ENCODE measurements at regions not wholly inside any gene's neighbourhood (a gene's known extent, or its start where the extent isn't known, plus 50 kb on each side); places are given as distances from the start of the nearest gene placed in this dataset.

- ChIA-PET POLR2A (no interaction called here), CTCF (no interaction called here)
- H3K9me3 ChIP-seq (ENCODE audit: low read length), result no peaks in the 10 kb centered on the region
- H3K27me3 ChIP-seq (ENCODE audit: insufficient read depth, low read length, poor library complexity, severe bottlenecking), result no peaks in the 10 kb centered on the region
- H3K4me1 ChIP-seq (ENCODE audit: insufficient read depth, low read length), result peaks cover 9% of the 10 kb centered on the region
- Mint-ChIP-seq H3K36me3 (no peaks in the 10 kb centered on the region), H3K4me1 (peaks cover 15 to 21% (median 20%) of the 10 kb centered on the region in 3 donors), H3K27me3 (peaks cover 6 to 29% of the 10 kb centered on the region in 2 donors), H3K4me3 (peak overlapping the region in 1 of 7 donors; percentile 6), H3K9me3 (peaks cover 0 to 3% (median 0%) of the 10 kb centered on the region in 5 donors), H3K27ac (peak overlapping the region in 3 of 8 donors; percentile 16 to 47 (median 39))
- H3K4me3 ChIP-seq (ENCODE audit: low read length), result no peak overlapping the region
- no peaks in the 10 kb centered on the region for H3K36me3 ChIP-seq (ENCODE audit: insufficient read depth, low read length)
- H3K27ac ChIP-seq (ENCODE audit: low read depth, low read length), result no peak overlapping the region
- no peak for DNase-seq
Measured at GRCh38 chr16:17607609-17608008, 136.8 kb upstream of the XYLT1 start.

- peaks cover 0 to 3% (median 0%) of the 10 kb centered on the region in 5 donors for H3K9me3 Mint-ChIP-seq
- peak overlapping the region in 6 of 8 donors; percentile 3 to 47 (median 22) for H3K27ac Mint-ChIP-seq
Measured at GRCh38 chr16:17607075-17607509, 136.3 kb upstream of the XYLT1 start.

GRCh38 chr16:17606460-17606859 is 135.7 kb upstream of the XYLT1 start:
- Histone ChIP-seq H3K4me3 (ENCODE audit: low read length) (no peak overlapping the region), H3K36me3 (ENCODE audit: insufficient read depth, low read length) (no peaks in the 10 kb centered on the region), H3K27me3 (ENCODE audit: insufficient read depth, low read length, poor library complexity, severe bottlenecking) (no peaks in the 10 kb centered on the region), H3K9me3 (ENCODE audit: low read length) (no peaks in the 10 kb centered on the region), H3K4me1 (ENCODE audit: insufficient read depth, low read length) (peaks cover 9% of the 10 kb centered on the region), H3K27ac (ENCODE audit: low read depth, low read length) (no peak overlapping the region)
- H3K27me3 Mint-ChIP-seq, result peaks cover 8 to 31% of the 10 kb centered on the region in 2 donors
- peak overlapping the region in 2 of 8 donors; percentile 3 to 37 for H3K27ac Mint-ChIP-seq
- H3K4me3 Mint-ChIP-seq, result no peak overlapping the region
- POLR2A ChIA-PET, result no interaction called here
- no peaks in the 10 kb centered on the region for H3K36me3 Mint-ChIP-seq
- peaks cover 0 to 3% (median 0%) of the 10 kb centered on the region in 5 donors for H3K9me3 Mint-ChIP-seq
- CTCF ChIA-PET, result no interaction called here
- no peak for DNase-seq
- peaks cover 15 to 21% (median 20%) of the 10 kb centered on the region in 3 donors for H3K4me1 Mint-ChIP-seq

More at GRCh38 chr16:17607075-17607509, 136.3 kb upstream of the XYLT1 start:
- Histone ChIP-seq H3K4me3 (ENCODE audit: low read length) (no peak overlapping the region), H3K27me3 (ENCODE audit: insufficient read depth, low read length, poor library complexity, severe bottlenecking) (no peaks in the 10 kb centered on the region), H3K9me3 (ENCODE audit: low read length) (no peaks in the 10 kb centered on the region), H3K27ac (ENCODE audit: low read depth, low read length) (no peak overlapping the region), H3K4me1 (ENCODE audit: insufficient read depth, low read length) (peaks cover 9% of the 10 kb centered on the region), H3K36me3 (ENCODE audit: insufficient read depth, low read length) (no peaks in the 10 kb centered on the region)
- peaks cover 6 to 26% of the 10 kb centered on the region in 2 donors for H3K27me3 Mint-ChIP-seq
- H3K36me3 Mint-ChIP-seq, result no peaks in the 10 kb centered on the region
- no peak for DNase-seq
- peak overlapping the region in 2 of 7 donors; percentile 3 to 12 for H3K4me3 Mint-ChIP-seq
- ChIA-PET POLR2A (no interaction called here), CTCF (no interaction called here)
- peaks cover 15 to 21% (median 20%) of the 10 kb centered on the region in 3 donors for H3K4me1 Mint-ChIP-seq

GRCh38 chr16:17605784-17606183 is 135.0 kb upstream of the XYLT1 start:
- ChIA-PET CTCF (no interaction called here), POLR2A (no interaction called here)
- Mint-ChIP-seq H3K36me3 (no peaks in the 10 kb centered on the region), H3K9me3 (peaks cover 0 to 5% (median 3%) of the 10 kb centered on the region in 5 donors), H3K4me1 (peaks cover 15 to 21% (median 20%) of the 10 kb centered on the region in 3 donors), H3K27me3 (peaks cover 14 to 26% of the 10 kb centered on the region in 2 donors), H3K4me3 (no peak overlapping the region), H3K27ac (peak overlapping the region in 1 of 8 donors; percentile 57)
- Histone ChIP-seq H3K27ac (ENCODE audit: low read depth, low read length) (no peak overlapping the region), H3K4me1 (ENCODE audit: insufficient read depth, low read length) (peaks cover 9% of the 10 kb centered on the region), H3K27me3 (ENCODE audit: insufficient read depth, low read length, poor library complexity, severe bottlenecking) (no peaks in the 10 kb centered on the region), H3K9me3 (ENCODE audit: low read length) (no peaks in the 10 kb centered on the region), H3K36me3 (ENCODE audit: insufficient read depth, low read length) (no peaks in the 10 kb centered on the region), H3K4me3 (ENCODE audit: low read length) (no peak overlapping the region)
- DNase-seq, result no peak

GRCh38 chr16:17603626-17604025 is 132.9 kb upstream of the XYLT1 start:
- Mint-ChIP-seq H3K4me1 (peaks cover 15 to 21% (median 20%) of the 10 kb centered on the region in 3 donors), H3K27ac (peak overlapping the region in 2 of 8 donors; percentile 21 to 65), H3K9me3 (peaks cover under 1 to 17% (median 10%) of the 10 kb centered on the region in 5 donors), H3K36me3 (no peaks in the 10 kb centered on the region), H3K27me3 (peaks cover 13 to 20% of the 10 kb centered on the region in 2 donors), H3K4me3 (no peak overlapping the region)
- Histone ChIP-seq H3K9me3 (ENCODE audit: low read length) (peaks cover 4% of the 10 kb centered on the region), H3K27me3 (ENCODE audit: insufficient read depth, low read length, poor library complexity, severe bottlenecking) (no peaks in the 10 kb centered on the region), H3K4me1 (ENCODE audit: insufficient read depth, low read length) (peaks cover 9% of the 10 kb centered on the region), H3K27ac (ENCODE audit: low read depth, low read length) (no peak overlapping the region), H3K36me3 (ENCODE audit: insufficient read depth, low read length) (no peaks in the 10 kb centered on the region), H3K4me3 (ENCODE audit: low read length) (no peak overlapping the region)
- CTCF ChIA-PET, result interaction anchor here (0.6 to 2.6 kb wide), 2 partner anchors 24 to 271 kb away, joined by 3 to 11 read pairs; no protein-coding TSS in a partner anchor
- DNase-seq, result no peak
- POLR2A ChIA-PET, result no interaction called here

- CTCF ChIA-PET, result interaction anchor here (2.6 kb wide), 1 partner anchor 24 kb away, joined by 11 read pairs; no protein-coding TSS in a partner anchor
Measured at GRCh38 chr16:17602678-17603077, 131.9 kb upstream of the XYLT1 start.

GRCh38 chr16:17598968-17599367 is 128.2 kb upstream of the XYLT1 start:
- Mint-ChIP-seq H3K4me3 (no peak overlapping the region), H3K4me1 (peaks cover 0 to 3% (median 0%) of the 10 kb centered on the region in 3 donors), H3K27me3 (peaks cover 13 to 21% of the 10 kb centered on the region in 2 donors), H3K9me3 (peaks cover 9 to 28% (median 19%) of the 10 kb centered on the region in 5 donors), H3K27ac (no peak overlapping the region), H3K36me3 (peaks cover 0 to 9% (median 0%) of the 10 kb centered on the region in 3 donors)
- no peak overlapping the region for H3K27ac ChIP-seq (ENCODE audit: low read depth, low read length)
- no peaks in the 10 kb centered on the region for H3K27me3 ChIP-seq (ENCODE audit: insufficient read depth, low read length, poor library complexity, severe bottlenecking)
- DNase-seq, result no peak
- ChIA-PET POLR2A (no interaction called here), CTCF (no interaction called here)
- no peaks in the 10 kb centered on the region for H3K4me1 ChIP-seq (ENCODE audit: insufficient read depth, low read length)
- H3K9me3 ChIP-seq (ENCODE audit: low read length), result peaks cover 5% of the 10 kb centered on the region
- H3K4me3 ChIP-seq (ENCODE audit: low read length), result no peak overlapping the region
- H3K36me3 ChIP-seq (ENCODE audit: insufficient read depth, low read length), result no peaks in the 10 kb centered on the region

More at GRCh38 chr16:17602678-17603077, 131.9 kb upstream of the XYLT1 start:
- no peak for DNase-seq
- H3K4me3 ChIP-seq (ENCODE audit: low read length), result no peak overlapping the region
- H3K4me3 Mint-ChIP-seq, result no peak overlapping the region
- peaks cover 9% of the 10 kb centered on the region for H3K4me1 ChIP-seq (ENCODE audit: insufficient read depth, low read length)
- H3K9me3 ChIP-seq (ENCODE audit: low read length), result peaks cover 5% of the 10 kb centered on the region
- H3K36me3 Mint-ChIP-seq, result peaks cover 0 to 9% (median 0%) of the 10 kb centered on the region in 3 donors
- H3K27ac ChIP-seq (ENCODE audit: low read depth, low read length), result no peak overlapping the region
- H3K9me3 Mint-ChIP-seq, result peaks cover 9 to 25% (median 19%) of the 10 kb centered on the region in 5 donors
- H3K27me3 Mint-ChIP-seq, result peaks cover 13 to 24% of the 10 kb centered on the region in 2 donors
- no peaks in the 10 kb centered on the region for H3K36me3 ChIP-seq (ENCODE audit: insufficient read depth, low read length)
- H3K4me1 Mint-ChIP-seq, result peaks cover 12 to 17% (median 16%) of the 10 kb centered on the region in 3 donors
- POLR2A ChIA-PET, result no interaction called here
- H3K27ac Mint-ChIP-seq, result peak overlapping the region in 1 of 8 donors; percentile 46
- H3K27me3 ChIP-seq (ENCODE audit: insufficient read depth, low read length, poor library complexity, severe bottlenecking), result no peaks in the 10 kb centered on the region

- Histone ChIP-seq H3K9me3 (ENCODE audit: low read length) (no peaks in the 10 kb centered on the region), H3K27ac (ENCODE audit: low read depth, low read length) (peak overlapping the region; percentile 56)
- DNase-seq, result peak in 4 of 5 donors; percentile 4 to 54 (median 42)
Measured at GRCh38 chr16:17591655-17592405, 121.1 kb upstream of the XYLT1 start.

More at GRCh38 chr16:17591655-17592405, 121.1 kb upstream of the XYLT1 start:
- ChIA-PET POLR2A (no interaction called here), CTCF (interaction anchor here (1.2 kb wide), 1 partner anchor 13 kb away, joined by 3 read pairs; no protein-coding TSS in a partner anchor)
- H3K4me1 Mint-ChIP-seq, result peaks cover 12 to 13% (median 13%) of the 10 kb centered on the region in 3 donors
- Histone ChIP-seq H3K4me1 (ENCODE audit: insufficient read depth, low read length) (no peaks in the 10 kb centered on the region), H3K4me3 (ENCODE audit: low read length) (no peak overlapping the region), H3K36me3 (ENCODE audit: insufficient read depth, low read length) (no peaks in the 10 kb centered on the region), H3K27me3 (ENCODE audit: insufficient read depth, low read length, poor library complexity, severe bottlenecking) (no peaks in the 10 kb centered on the region)
- H3K36me3 Mint-ChIP-seq, result no peaks in the 10 kb centered on the region
- H3K9me3 Mint-ChIP-seq, result peaks cover 0 to 4% (median 0%) of the 10 kb centered on the region in 5 donors
- H3K4me3 Mint-ChIP-seq, result peak overlapping the region; percentile 51 to 80 (median 77)
- peaks cover 9% of the 10 kb centered on the region in 2 donors for H3K27me3 Mint-ChIP-seq
- H3K27ac Mint-ChIP-seq, result peak overlapping the region; percentile 79 to 99 (median 95)
